HEK293 (cell line): ENCODE measurements at regions not wholly inside any gene's neighbourhood (a gene's known extent, or its start where the extent isn't known, plus 50 kb on each side); places are given as distances from the start of the nearest gene placed in this dataset.

Source experiments
- CTCF ChIA-PET: fragments of 350-600 bp; formaldehyde crosslinking; extraction: SDS; loops from one replicate; lab custom pipeline; 2021; ENCODE audit warnings: antibody characterized with exemption; lab: Yijun Ruan, JAX
- POLR2A ChIA-PET: fragments of 300-600 bp; formaldehyde crosslinking; extraction: SDS; loops from one replicate; lab custom pipeline; 2020; ENCODE audit warnings: antibody characterized with exemption, inconsistent platforms; lab: Yijun Ruan, JAX
- H3K27ac ChIP-seq: fragments of 200-500 bp; sonication (Bioruptor generic); 2 replicates; pipeline ENCODE4 v1.5.1; 2014; ENCODE audit warnings: low read depth, low read length, control low read depth, inconsistent platforms; ENCODE audit errors: extremely low read depth
- H3K36me3 ChIP-seq, 2 experiments: fragments of 200-500 bp in 1 of 2; sonication (Bioruptor generic) in 1 of 2; 1 replicate in 1 of 2; 2 replicates in 1 of 2; pipeline ENCODE4 v1.5.1; 2014 to 2017; ENCODE audit warnings: inconsistent platforms in 2 of 2, low read length in 2 of 2; ENCODE audit not compliant: control insufficient read depth in 2 of 2, insufficient read depth in 1 of 2
- H3K4me1 ChIP-seq: fragments of 200-500 bp; sonication (Bioruptor generic); 2 replicates; pipeline ENCODE4 v1.5.1; 2014; ENCODE audit warnings: mild to moderate bottlenecking, low read length, inconsistent platforms; ENCODE audit not compliant: control insufficient read depth, insufficient read depth
- H3K4me3 ChIP-seq: 2 replicates; pipeline ENCODE4 v1.5.1; 2011; ENCODE audit warnings: low read depth, mild to moderate bottlenecking, control low read depth, low read length, moderate library complexity
- H3K9me3 ChIP-seq: fragments of 200-500 bp; sonication (Bioruptor generic); 2 replicates; pipeline ENCODE4 v1.5.1; 2014; ENCODE audit warnings: low read depth, low read length, inconsistent platforms; ENCODE audit not compliant: control insufficient read depth, insufficient read depth
- IKZF3 ChIP-seq: fragments of 450-650 bp; IDR thresholded peaks from 2 replicates; pipeline ENCODE4 v1.5.0; 2018; ENCODE audit warnings: missing biosample characterization, mild to moderate bottlenecking, missing genetic modification characterization, moderate library complexity
- KLF8 ChIP-seq: fragments of 450-650 bp; formaldehyde crosslinking; IDR thresholded peaks from 2 replicates; pipeline ENCODE4 v1.5.1; 2016; ENCODE audit warnings: missing biosample characterization, missing genetic modification characterization
- PRDM10 ChIP-seq: fragments of 450-650 bp; formaldehyde crosslinking; IDR thresholded peaks from 2 replicates; pipeline ENCODE4 v1.5.1; 2016; ENCODE audit warnings: missing biosample characterization, missing genetic modification characterization
- SP3 ChIP-seq: fragments of 450-650 bp; formaldehyde crosslinking; IDR thresholded peaks from 2 replicates; pipeline ENCODE4 v1.5.1; 2016; ENCODE audit warnings: missing biosample characterization, missing genetic modification characterization
- ZBTB17 ChIP-seq: fragments of 450-650 bp; formaldehyde crosslinking; IDR thresholded peaks from 2 replicates; pipeline ENCODE4 v1.5.1; 2016; ENCODE audit warnings: missing biosample characterization, missing genetic modification characterization
- ZNF18 ChIP-seq: fragments of 450-650 bp; formaldehyde crosslinking; IDR thresholded peaks from 2 replicates; pipeline ENCODE4 v1.5.1; 2016; ENCODE audit warnings: missing biosample characterization, missing genetic modification characterization
- ZNF221 ChIP-seq: fragments of 450-650 bp; formaldehyde crosslinking; IDR thresholded peaks from 2 replicates; pipeline ENCODE4 v1.5.1; 2017; ENCODE audit warnings: missing biosample characterization, missing genetic modification characterization, borderline replicate concordance
- ZNF335 ChIP-seq: fragments of 450-650 bp; formaldehyde crosslinking; conservative IDR thresholded peaks from 2 replicates; pipeline ENCODE4 v1.5.1; 2016; ENCODE audit warnings: missing biosample characterization, missing genetic modification characterization
- ZNF341 ChIP-seq: fragments of 450-650 bp; formaldehyde crosslinking; IDR thresholded peaks from 2 replicates; pipeline ENCODE4; 2016; ENCODE audit warnings: low read depth, missing biosample characterization, missing genetic modification characterization
- ZNF354C ChIP-seq: fragments of 450-650 bp; formaldehyde crosslinking; IDR thresholded peaks from 2 replicates; pipeline ENCODE4 v1.5.1; 2016; ENCODE audit warnings: missing biosample characterization, missing genetic modification characterization, low read depth, borderline replicate concordance
- ZNF394 ChIP-seq: fragments of 450-650 bp; formaldehyde crosslinking; IDR thresholded peaks from 2 replicates; pipeline ENCODE4 v1.5.1; 2016; ENCODE audit warnings: missing biosample characterization, missing genetic modification characterization, mild to moderate bottlenecking, moderate library complexity, borderline replicate concordance
- ZNF488 ChIP-seq: fragments of 450-650 bp; formaldehyde crosslinking; IDR thresholded peaks from 2 replicates; pipeline ENCODE4 v1.5.1; 2016; ENCODE audit warnings: missing biosample characterization, missing genetic modification characterization
- ZNF510 ChIP-seq: fragments of 450-650 bp; formaldehyde crosslinking; IDR thresholded peaks from 2 replicates; pipeline ENCODE4 v1.5.1; 2018; ENCODE audit warnings: mild to moderate bottlenecking, missing genetic modification characterization, missing biosample characterization; ENCODE audit not compliant: insufficient replicate concordance
- ZNF544 ChIP-seq: fragments of 450-650 bp; formaldehyde crosslinking; IDR thresholded peaks from 2 replicates; pipeline ENCODE4 v1.5.0; 2017; ENCODE audit warnings: missing biosample characterization, missing genetic modification characterization
- ZNF561 ChIP-seq: fragments of 450-650 bp; IDR thresholded peaks from 2 replicates; pipeline ENCODE4 v1.5.1; 2018; ENCODE audit warnings: missing biosample characterization, missing genetic modification characterization, borderline replicate concordance
- ZNF571 ChIP-seq: fragments of 450-650 bp; formaldehyde crosslinking; IDR thresholded peaks from 2 replicates; pipeline ENCODE4 v1.5.0; 2017; ENCODE audit warnings: missing biosample characterization, missing genetic modification characterization
- ZNF658 ChIP-seq: fragments of 450-650 bp; formaldehyde crosslinking; IDR thresholded peaks from 2 replicates; pipeline ENCODE4; 2016; ENCODE audit warnings: missing biosample characterization, missing genetic modification characterization
- ZNF664 ChIP-seq: fragments of 450-650 bp; formaldehyde crosslinking; IDR thresholded peaks from 2 replicates; pipeline ENCODE4 v1.5.1; 2016; ENCODE audit warnings: missing biosample characterization, missing genetic modification characterization
- ZNF776 ChIP-seq: fragments of 450-650 bp; formaldehyde crosslinking; IDR thresholded peaks from 2 replicates; pipeline ENCODE4 v1.5.0; 2017; ENCODE audit warnings: missing biosample characterization, missing genetic modification characterization, borderline replicate concordance
- ZSCAN5A ChIP-seq: fragments of 450-650 bp; formaldehyde crosslinking; IDR thresholded peaks from 2 replicates; pipeline ENCODE4 v1.5.1; 2016; ENCODE audit warnings: missing biosample characterization, missing genetic modification characterization

GRCh38 chr14:101031721-101032120 is 128.2 kb upstream of the RTL1 start:
- Histone ChIP-seq H3K9me3 (no peaks in the 10 kb centered on the region), H3K4me3 (no peak overlapping the region), H3K4me1 (no peaks in the 10 kb centered on the region), H3K36me3 (no peaks in the 10 kb centered on the region), H3K27ac (no peak overlapping the region)
- CTCF ChIA-PET: no interaction called here
- TF ChIP-seq ZNF354C (tag by site-specific recombination) (no peak), PRDM10 (no peak)
- POLR2A ChIA-PET: no interaction called here

- CTCF ChIA-PET: no interaction called here
- H3K4me3 ChIP-seq: no peak overlapping the region
- no peak for TF ChIP-seq ZNF18
- TF ChIP-seq ZNF571 (tag by site-specific recombination): no peak
- TF ChIP-seq ZSCAN5A (tag by site-specific recombination): no peak
- no peak for TF ChIP-seq SP3 (tag by site-specific recombination)
- TF ChIP-seq IKZF3 (tag by site-specific recombination): no peak
- TF ChIP-seq ZNF544 (tag by site-specific recombination): no peak
- no peak for TF ChIP-seq ZNF221 (tag by site-specific recombination)
- TF ChIP-seq ZNF776: no peak
- TF ChIP-seq ZBTB17 (tag by site-specific recombination): no peak
- TF ChIP-seq ZNF561 (tag by site-specific recombination): no peak
- no peak for TF ChIP-seq ZNF394
- TF ChIP-seq ZNF488 (tag by site-specific recombination): no peak
- no peak for TF ChIP-seq ZNF335 (tag by site-specific recombination)
- no peak for TF ChIP-seq ZNF341
- no peak for TF ChIP-seq ZNF664
- TF ChIP-seq KLF8 (tag by site-specific recombination): no peak
- no peak for TF ChIP-seq ZNF658
- TF ChIP-seq ZNF510: no peak
- POLR2A ChIA-PET: no interaction called here
- H3K9me3 ChIP-seq: no peaks in the 10 kb centered on the region
- H3K36me3 ChIP-seq: no peaks in the 10 kb centered on the region
- no peak overlapping the region for H3K27ac ChIP-seq
- H3K4me1 ChIP-seq: no peaks in the 10 kb centered on the region
These were observed 128.9 kb upstream of the RTL1 start for GRCh38 chr14:101032433-101032832.
